Uterus (tissue), 3 donors: ENCODE measurements at regions not wholly inside any gene's neighbourhood (a gene's known extent, or its start where the extent isn't known, plus 50 kb on each side); places are given as distances from the start of the nearest gene placed in this dataset.

Source experiments
- DNase-seq, 2 donors: peaks; one replicate each; pipeline ENCODE4 v3.0.0-alpha.2; 2019 to 2020
- H3K27ac ChIP-seq, 2 donors: fragments of 200-600 bp; sonication (generic); 1 replicate in 1 of 2; 2 replicates in 1 of 2; pipeline ENCODE4 v1.5.1; 2016 to 2018
- H3K27me3 ChIP-seq, 2 donors: fragments of 200-600 bp; sonication (generic); one replicate each; pipeline ENCODE4 v1.5.1; 2018 to 2019; ENCODE audit warnings: control low read depth in 1 of 2
- H3K36me3 ChIP-seq, 2 donors: fragments of 200-600 bp; sonication (generic); one replicate each; pipeline ENCODE4 v1.5.1; 2019; ENCODE audit warnings: control low read depth in 1 of 2
- H3K4me1 ChIP-seq, 2 donors: fragments of 200-600 bp; sonication (generic); one replicate each; pipeline ENCODE4 v1.5.1; 2018 to 2019; ENCODE audit warnings: control low read depth in 1 of 2
- H3K4me3 ChIP-seq, 2 donors: fragments of 200-600 bp; sonication (generic); 1 replicate in 1 of 2; 2 replicates in 1 of 2; pipeline ENCODE4 v1.5.1; 2018 to 2019; ENCODE audit warnings: mild to moderate bottlenecking in 1 of 2
- H3K9me3 ChIP-seq, 2 donors: fragments of 200-600 bp; sonication (generic); one replicate each; pipeline ENCODE4 v1.5.1; 2019; ENCODE audit warnings: control low read depth in 1 of 2
- CTCF ChIP-seq, 4 experiments: fragments of 200-600 bp in 2 of 4; fragments of 450-650 bp in 2 of 4; sonication (generic) in 2 of 4; IDR thresholded peaks; one replicate each; pipeline ENCODE4 v1.5.1; 2016 to 2019; ENCODE audit warnings: antibody characterized with exemption in 4 of 4, mild to moderate bottlenecking in 2 of 4, moderate library complexity in 1 of 4
- POLR2A ChIP-seq, 2 donors: fragments of 450-650 bp; IDR thresholded peaks; one replicate each; pipeline ENCODE4 v1.6.1; 2016; ENCODE audit warnings: antibody characterized with exemption in 2 of 2, mild to moderate bottlenecking in 1 of 2, moderate library complexity in 1 of 2
- intact Hi-C: fragments of 100-400 bp; cut with DNase I; formaldehyde crosslinking; loops from one replicate; pipeline ENCODE4 v1.15.1; 2023; ENCODE audit warnings: low total_unique reads
- donor health status: DM: yes; HTN: yes; CAD: no.

DNA sequence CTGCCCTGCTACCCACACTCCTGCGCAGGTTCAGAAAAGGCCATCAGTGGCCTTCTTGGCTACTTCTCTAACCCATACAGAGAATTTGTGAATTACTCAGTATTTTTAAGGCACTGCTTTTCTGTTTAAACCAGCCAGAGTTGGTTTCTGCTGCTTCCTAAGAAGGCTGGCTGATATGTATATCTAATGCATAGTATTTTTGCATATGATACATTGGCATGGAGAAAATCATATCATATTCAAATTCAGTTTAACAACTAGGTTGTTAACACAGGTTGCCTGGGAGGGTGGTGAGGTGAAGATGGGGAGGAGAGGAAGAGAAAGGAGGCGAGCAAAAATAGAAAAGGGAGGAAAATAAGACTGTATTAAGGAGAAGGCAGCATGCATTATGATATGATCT, 132.8 kb upstream of the ADPGK start:
- Histone ChIP-seq H3K36me3 (no peaks in the 10 kb centered on the region), H3K9me3 (no peaks in the 10 kb centered on the region), H3K27ac (no peak overlapping the region), H3K4me3 (no peak overlapping the region), H3K4me1 (no peaks in the 10 kb centered on the region), H3K27me3 (no peaks in the 10 kb centered on the region)
- TF ChIP-seq POLR2A (IDR thresholded peaks at IDR 0.05) (no peak), CTCF (IDR thresholded peaks at IDR 0.05) (no peak)
- DNase-seq = no peak
- intact Hi-C loops = no loop called here

DNA sequence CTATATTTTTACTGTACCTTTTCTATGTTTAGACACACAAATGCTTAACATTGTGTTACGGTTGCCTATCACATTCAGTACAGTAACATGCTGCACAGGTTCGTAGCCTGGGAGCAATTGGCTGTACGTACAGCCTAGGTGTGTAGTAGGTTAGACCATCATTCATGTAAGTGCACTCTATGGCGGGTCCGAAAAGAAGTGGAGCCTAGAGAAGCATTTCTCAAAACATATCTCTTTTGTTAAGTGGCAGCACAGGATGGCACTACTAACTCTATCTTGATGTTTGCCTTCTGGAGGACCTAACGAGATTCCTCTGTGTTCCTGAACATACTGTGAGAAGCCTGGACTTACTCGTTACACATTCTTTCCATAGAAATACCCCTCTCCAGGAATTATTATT, 132.3 kb upstream of the ADPGK start:
- Histone ChIP-seq H3K4me1 (no peaks in the 10 kb centered on the region), H3K27me3 (no peaks in the 10 kb centered on the region), H3K27ac (no peak overlapping the region), H3K4me3 (no peak overlapping the region), H3K36me3 (no peaks in the 10 kb centered on the region), H3K9me3 (no peaks in the 10 kb centered on the region)
- TF ChIP-seq POLR2A (IDR thresholded peaks at IDR 0.05) (no peak), CTCF (IDR thresholded peaks at IDR 0.05) (no peak)
- no peak for DNase-seq
- intact Hi-C loops = no loop called here

- Histone ChIP-seq H3K27me3 (no peaks in the 10 kb centered on the region), H3K27ac (no peak overlapping the region), H3K36me3 (no peaks in the 10 kb centered on the region), H3K9me3 (no peaks in the 10 kb centered on the region), H3K4me3 (no peak overlapping the region), H3K4me1 (no peaks in the 10 kb centered on the region)
- DNase-seq = no peak
- no peak for TF ChIP-seq CTCF (IDR thresholded peaks at IDR 0.05)
- no peak for TF ChIP-seq POLR2A (IDR thresholded peaks at IDR 0.05)
- intact Hi-C loops = no loop called here
Measured at GRCh38 chr15:72912996-72913395, 129.4 kb upstream of the ADPGK start.

DNA sequence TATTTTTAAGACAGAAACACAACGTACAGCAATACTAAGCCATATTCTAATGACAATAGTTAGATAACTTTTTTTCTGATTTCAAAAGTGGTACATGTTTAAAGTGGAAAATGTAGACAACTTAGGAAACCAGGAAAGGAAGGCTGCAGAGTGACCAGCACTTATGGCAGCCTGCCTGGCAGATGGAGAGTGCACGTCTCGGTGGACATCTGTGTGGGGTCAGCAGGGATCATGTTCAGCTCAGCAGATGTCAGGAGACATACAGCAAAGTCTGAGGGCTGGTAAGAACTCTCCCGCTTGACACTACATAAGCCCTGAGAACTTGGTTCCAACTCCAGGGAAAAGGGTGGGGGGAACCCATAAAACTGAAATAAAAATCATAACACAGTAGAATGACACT, 128.6 kb upstream of the ADPGK start:
- TF ChIP-seq CTCF (IDR thresholded peaks at IDR 0.05) (no peak), POLR2A (IDR thresholded peaks at IDR 0.05) (no peak)

DNA sequence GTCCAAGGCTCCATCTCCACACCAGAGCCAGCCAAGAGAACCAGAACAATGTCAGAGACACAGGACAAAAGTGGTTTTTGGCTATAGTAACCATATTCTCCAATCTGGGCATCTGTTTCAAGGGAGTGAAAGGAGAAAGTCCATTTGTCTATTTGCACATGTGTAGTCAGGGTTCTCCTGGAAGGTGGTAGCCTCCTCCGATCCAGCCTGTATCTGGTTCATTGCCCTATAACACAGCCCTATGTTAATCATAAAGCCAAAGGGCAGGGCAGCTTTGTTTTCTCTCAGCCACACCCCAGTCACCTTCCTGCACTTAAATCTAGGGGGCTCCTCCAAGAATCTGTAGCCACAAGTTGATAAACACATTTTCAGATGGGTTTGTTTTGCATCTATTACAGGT, 128.1 kb upstream of the ADPGK start:
- Histone ChIP-seq H3K4me1 (no peaks in the 10 kb centered on the region), H3K4me3 (no peak overlapping the region), H3K27me3 (no peaks in the 10 kb centered on the region), H3K9me3 (no peaks in the 10 kb centered on the region), H3K27ac (no peak overlapping the region), H3K36me3 (no peaks in the 10 kb centered on the region)
- no peak for DNase-seq
- intact Hi-C loops = no loop called here
- TF ChIP-seq CTCF (IDR thresholded peaks at IDR 0.05) = no peak
- TF ChIP-seq POLR2A (IDR thresholded peaks at IDR 0.05) = no peak

More for the DNA sequence above, 128.6 kb upstream of the ADPGK start:
- H3K27me3 ChIP-seq = no peaks in the 10 kb centered on the region
- H3K36me3 ChIP-seq = no peaks in the 10 kb centered on the region
- intact Hi-C loops = no loop called here
- DNase-seq = no peak
- no peak overlapping the region for H3K27ac ChIP-seq
- H3K9me3 ChIP-seq = no peaks in the 10 kb centered on the region
- H3K4me1 ChIP-seq = no peaks in the 10 kb centered on the region
- no peak overlapping the region for H3K4me3 ChIP-seq
